Left kidney (tissue), 1 donor: ENCODE measurements at regions not wholly inside any gene's neighbourhood (a gene's known extent, or its start where the extent isn't known, plus 50 kb on each side); places are given as distances from the start of the nearest gene placed in this dataset.
"Not testable (repeated sequence)": the region's sequence is repeated elsewhere in the genome, so short reads cannot be mapped to it uniquely, and the experiment has no call there.

Experiments used
- DNase-seq: peaks from one replicate; pipeline ENCODE4 v3.0.0-alpha.2; 2013

- no peak for DNase-seq
Measured at GRCh38 chr2:220356076-220356475, 728.6 kb downstream of the SLC4A3 start.

GRCh38 chr2:220365023-220365422 is 737.6 kb downstream of the SLC4A3 start:
- DNase-seq, result no peak

- no peak for DNase-seq
Measured at GRCh38 chr2:220366765-220367164, 739.3 kb downstream of the SLC4A3 start.

DNA sequence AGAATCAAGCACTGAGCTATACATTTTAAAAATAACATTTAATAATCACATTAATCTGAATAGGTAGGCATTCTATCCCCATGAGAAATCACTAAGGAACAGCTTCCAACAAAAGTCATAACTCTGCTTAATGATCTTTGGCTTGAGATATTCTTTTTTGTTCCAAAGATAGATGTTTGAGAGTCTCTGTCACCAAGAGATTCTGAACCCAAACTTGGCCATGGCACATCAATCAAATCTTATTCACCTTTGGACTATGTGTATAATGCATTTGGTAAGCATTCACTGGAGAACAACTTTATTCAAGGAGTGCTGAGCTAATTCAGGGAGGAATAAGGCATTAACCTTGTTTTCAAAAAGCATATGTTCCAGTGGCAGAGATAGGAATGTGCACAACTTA is 743.3 kb downstream of the SLC4A3 start:
- no peak for DNase-seq

GRCh38 chr2:220371211-220371610 is 743.8 kb downstream of the SLC4A3 start:
- DNase-seq, result no peak

DNA sequence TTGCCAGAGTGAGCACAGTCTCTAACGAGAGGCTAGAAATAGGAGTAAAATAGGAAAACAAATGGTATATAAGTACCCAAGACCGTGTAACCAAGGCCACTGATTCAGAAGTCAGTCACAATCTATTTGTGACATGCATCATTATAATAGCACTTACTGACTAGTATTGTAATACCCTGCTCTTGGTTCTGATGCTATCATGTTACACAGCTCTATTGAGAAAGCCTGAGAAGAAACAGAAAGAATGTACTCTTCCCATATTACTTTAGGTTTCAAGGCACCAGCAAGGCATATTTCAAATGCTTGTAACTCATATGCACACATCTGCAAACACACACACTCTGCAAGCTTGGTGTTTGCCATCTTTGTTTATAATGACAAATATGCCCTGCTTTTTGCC is 746.4 kb downstream of the SLC4A3 start:
- DNase-seq, result no peak

DNA sequence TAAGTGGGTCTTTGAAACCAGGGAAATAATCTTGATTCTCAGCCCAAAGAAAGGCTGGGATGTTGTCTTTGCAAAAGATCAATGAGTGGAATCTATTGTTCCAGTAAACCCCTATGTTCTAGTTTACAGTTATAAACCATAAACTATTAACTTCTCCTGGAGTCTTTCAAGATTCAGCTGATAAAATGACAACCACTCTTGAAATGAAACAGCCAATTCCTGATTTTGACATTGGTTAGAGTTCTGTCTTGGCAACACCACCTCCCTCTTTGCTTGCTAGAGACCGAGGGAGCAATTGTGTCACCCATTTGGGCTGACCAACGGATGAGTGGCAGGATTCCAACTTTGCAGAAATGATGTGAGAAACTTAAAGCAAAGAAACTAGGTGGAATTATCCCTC is 746.9 kb downstream of the SLC4A3 start:
- DNase-seq, result no peak

DNA sequence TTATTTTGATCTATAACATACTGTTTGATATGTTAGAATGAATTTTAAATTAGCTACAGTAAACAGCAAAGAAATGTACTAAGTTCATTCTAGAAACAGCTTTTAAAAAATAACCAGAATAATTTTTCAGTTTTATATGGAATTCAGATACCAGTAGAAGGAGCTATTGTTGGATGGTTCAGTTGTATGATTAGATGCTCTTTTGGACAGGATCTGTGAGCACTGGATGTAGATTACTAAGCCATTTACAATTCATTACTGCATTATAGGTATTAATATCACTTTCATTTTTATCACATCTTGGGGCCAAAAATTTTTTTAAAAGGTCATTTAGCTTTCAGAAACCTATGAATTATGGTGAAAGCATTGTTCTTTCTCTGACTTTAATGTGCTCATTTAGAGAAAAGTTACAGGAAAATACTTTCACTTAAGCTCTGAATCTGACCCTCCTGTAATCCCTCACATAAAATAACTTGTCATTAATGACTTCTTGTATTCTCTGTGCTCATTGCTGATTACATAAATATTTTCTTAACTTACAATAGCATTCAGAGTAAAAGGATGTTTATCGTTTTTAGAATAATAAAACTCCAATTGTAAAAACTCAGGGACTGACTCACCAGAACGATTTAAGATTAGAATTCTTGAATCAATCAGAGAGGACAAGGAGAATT is 750.2 kb downstream of the SLC4A3 start:
- no peak for DNase-seq

DNA sequence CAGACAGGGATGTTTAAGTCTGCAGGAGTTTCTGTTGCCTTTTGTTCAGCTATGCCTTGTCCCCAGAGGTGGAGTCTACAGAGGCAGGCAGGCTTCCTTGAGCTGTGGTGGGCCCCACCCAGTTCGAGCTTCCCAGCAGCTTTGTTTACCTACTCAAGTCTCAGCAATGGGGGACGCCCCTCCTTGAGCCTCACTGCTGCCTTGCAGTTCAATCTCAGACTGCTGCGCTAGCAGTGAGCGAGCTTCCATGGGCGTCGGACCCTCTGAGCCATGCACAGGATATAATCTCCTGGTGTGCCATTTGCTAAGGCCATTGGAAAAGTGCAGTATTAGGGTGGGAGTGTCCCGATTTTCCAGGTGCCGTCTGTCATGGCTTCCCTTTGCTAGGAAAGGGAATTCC is 760.3 kb downstream of the SLC4A3 start:
- not testable (repeated sequence) for DNase-seq

- DNase-seq, result no peak
Measured at GRCh38 chr2:220393711-220394110, 766.3 kb downstream of the SLC4A3 start.

DNA sequence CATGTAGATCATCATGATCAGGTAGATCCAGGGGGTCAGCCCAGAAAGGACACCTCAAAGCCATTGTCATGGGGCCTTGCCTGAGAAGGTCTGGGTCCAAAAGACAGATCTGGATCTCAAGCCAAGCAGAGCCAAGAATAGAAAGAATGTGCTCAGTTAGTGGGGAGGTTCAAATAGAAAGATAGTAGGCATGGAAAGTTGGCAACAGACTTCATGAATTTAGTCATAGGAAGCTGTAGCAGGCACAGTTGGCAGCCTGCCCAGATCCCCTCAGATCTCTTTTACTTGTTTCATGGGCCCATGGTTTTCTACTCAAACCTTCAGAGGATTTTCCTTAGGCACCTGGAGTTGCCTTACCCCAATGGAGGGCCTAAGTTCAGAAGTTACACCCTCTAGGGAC is 767.0 kb downstream of the SLC4A3 start:
- no peak for DNase-seq

DNA sequence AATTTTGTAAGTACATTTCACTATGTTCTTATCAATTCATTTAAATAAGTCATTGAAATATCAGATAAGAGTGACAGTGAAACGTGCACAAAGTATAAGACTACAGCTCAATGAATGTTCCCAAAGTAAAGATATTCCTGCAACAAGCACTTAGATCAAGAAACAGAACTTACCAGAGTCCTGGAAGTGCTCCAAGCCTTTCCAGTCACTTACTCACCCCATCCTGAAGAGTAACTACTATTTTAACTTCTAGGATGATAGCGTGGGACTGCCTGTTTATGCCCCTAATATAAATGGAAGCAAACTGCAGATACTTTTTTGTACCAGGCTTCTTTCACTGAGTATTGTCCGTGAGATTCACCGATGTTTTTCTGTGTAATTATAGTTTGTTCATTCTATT is 768.9 kb downstream of the SLC4A3 start:
- DNase-seq, result no peak

DNA sequence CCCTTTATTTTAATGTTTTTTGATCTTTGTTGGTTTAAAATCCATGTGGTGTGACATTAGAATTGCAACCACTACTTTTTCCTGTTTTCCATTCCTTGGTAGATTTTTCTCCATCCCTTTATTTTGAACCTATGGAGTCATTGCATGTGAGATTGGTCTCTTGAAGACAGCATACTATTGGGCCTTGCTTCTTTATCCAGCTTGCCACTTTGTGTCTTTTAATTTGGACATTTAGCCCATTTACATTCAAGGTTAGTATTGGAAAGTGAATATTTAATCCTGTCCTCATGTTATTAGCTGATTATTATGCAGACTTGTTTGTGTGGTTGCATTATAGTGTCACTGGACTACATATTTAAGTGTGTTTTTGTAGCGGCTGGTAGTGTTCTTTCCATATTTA is 782.9 kb downstream of the SLC4A3 start:
- DNase-seq, result no peak

GRCh38 chr2:220417503-220417902 is 790.1 kb downstream of the SLC4A3 start:
- DNase-seq, result no peak

GRCh38 chr2:220419647-220420046 is 792.2 kb downstream of the SLC4A3 start:
- DNase-seq, result no peak

DNA sequence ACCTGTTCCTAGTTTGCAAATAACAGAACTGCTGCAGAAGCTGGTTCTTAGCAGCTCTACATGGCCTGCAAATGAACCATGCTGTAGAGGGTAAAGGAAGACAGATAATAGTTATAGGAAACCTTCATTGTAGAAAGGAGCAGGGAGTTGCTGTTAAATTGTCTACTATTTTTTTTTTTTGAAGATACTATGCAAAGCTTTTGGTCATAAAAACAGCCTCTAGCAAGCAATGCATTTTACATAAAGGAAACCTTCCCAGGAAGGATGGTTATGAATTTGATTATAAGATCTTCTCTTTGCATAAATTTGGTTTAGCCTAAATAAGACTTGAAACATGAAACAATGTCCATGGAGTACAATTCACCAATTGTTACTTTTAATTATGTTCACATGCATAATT is 793.4 kb downstream of the SLC4A3 start:
- no peak for DNase-seq

DNA sequence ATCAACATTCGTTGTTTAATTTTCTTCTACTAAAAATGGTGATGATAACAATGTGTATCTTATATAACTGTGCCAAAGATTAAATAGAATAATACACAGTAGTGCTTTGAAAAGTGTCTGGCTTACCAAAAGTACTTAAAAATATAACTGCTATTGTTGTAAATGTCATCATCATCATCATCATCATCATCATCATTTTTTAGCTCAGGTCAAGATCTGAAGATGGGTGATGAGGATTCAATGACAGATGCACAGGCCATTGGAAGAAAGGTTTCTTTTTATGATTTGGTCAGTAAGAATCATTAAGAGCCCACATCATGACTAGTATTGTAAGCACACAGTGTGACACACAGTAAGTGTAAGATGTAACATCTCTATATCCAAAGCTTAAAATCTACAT is 795.2 kb downstream of the SLC4A3 start:
- no peak for DNase-seq

- no peak for DNase-seq
Measured at GRCh38 chr2:220424561-220424960, 797.1 kb downstream of the SLC4A3 start.

- DNase-seq, result no peak
Measured at GRCh38 chr2:220432645-220433044, 805.2 kb downstream of the SLC4A3 start.

DNA sequence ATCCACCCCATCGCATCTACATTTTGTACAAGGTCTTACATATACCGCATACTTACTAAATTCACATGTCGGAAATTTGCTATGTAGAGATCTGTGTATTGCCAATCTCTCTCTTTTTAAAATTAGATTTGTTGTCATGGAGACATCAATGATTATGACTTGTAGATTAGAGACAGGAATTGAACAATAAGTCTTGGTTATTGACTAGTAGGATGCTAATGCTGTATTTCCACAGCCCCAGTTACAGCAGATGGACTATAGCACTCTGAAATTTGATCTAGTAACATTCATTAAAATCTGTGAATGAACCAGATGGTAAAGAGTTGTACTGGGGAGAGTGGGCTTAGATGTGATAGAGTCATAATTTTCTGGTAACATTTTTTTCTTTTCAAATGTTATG is 805.7 kb downstream of the SLC4A3 start:
- DNase-seq, result no peak

DNA sequence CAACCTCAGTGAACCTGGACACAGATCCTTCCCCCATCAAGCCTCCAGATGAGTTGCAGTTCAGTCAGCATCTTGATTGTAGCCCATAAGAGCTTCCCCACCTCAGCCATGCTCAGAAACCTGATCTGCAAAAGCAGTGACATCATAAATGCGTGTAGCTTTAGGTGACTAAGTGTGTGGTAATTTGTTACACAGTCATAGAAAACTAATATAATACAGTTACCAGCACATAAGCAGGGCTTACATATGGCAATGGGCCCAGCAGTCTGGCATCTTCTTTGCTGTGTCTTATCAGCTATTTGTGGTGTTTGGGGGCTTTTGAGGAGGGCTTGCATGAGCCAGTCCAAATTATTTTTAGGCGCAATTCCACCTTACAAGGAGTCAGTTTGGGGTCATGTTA is 807.0 kb downstream of the SLC4A3 start:
- no peak for DNase-seq

DNA sequence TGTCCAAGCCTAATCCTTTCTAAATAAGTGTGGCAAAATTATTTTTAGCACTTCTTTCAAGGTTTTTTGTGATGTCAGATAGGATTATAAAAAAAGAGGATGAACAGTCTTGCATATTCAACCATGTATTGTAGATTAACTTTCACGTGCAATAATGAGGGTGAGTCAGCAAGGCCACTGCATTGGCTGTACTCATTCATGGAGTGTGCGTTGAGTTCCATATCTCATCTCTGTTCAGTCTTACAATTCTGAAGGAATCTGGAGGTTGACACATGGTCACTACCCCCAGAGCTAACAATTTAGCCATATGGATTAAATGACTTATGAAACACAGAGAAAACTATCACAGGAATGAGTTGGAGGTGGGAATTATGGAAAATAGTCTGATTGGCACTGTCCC is 810.5 kb downstream of the SLC4A3 start:
- no peak for DNase-seq

GRCh38 chr2:220440731-220441130 is 813.3 kb downstream of the SLC4A3 start:
- DNase-seq, result no peak

GRCh38 chr2:220441404-220441803 is 814.0 kb downstream of the SLC4A3 start:
- no peak for DNase-seq

DNA sequence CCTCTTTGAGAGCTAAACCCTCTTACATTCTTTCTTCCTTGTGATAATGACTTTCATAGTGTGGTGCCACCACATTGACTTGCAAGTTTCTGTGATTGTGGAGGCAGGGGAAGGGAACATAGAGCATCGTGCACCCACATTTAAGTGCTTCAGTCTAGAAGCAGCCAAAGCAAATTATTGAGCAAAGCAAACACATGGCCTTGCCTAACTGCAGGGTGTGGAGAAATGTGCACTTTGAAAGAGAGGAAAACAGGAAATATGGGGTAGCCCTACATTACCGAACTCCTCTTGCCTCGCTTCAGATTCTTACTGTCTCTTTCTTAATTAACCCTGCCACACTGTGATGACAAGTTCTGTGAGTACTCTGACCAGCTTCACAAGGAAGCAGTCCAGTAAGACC is 814.6 kb downstream of the SLC4A3 start:
- DNase-seq, result no peak
